ENCODE measurements at regions not wholly inside any gene's neighbourhood (a gene's known extent, or its start where the extent isn't known, plus 50 kb on each side); places are given as distances from the start of the nearest gene placed in this dataset.
A peak's percentile ranks its signal among the peaks of the same experiment; 100 is the strongest.

- no peak for ATAC-seq (ENCODE audit: insufficient read depth, low FRiP score)
- Histone ChIP-seq H3K9ac (ENCODE audit: insufficient read depth in 1 of 2, low read length in 2 of 2) (no peak overlapping the region), H3K27me3 (ENCODE audit: control insufficient read depth in 3 of 3, insufficient read depth in 3 of 3, low read length in 2 of 3) (no peaks in the 10 kb centered on the region), H3K27ac (ENCODE audit: low read depth in 1 of 2, low read length in 1 of 2) (no peak overlapping the region), H3K4me3 (no peak overlapping the region), H3K4me1 (ENCODE audit: control insufficient read depth in 5 of 5, insufficient read depth in 5 of 5, low read length in 5 of 5) (peaks cover 0 to 11% (median 0%) of the 10 kb centered on the region in 5 donors), H3K36me3 (ENCODE audit: control insufficient read depth in 4 of 4, insufficient read depth in 4 of 4, low read length in 4 of 4) (no peaks in the 10 kb centered on the region), H3K9me3 (ENCODE audit: control insufficient read depth in 4 of 4, insufficient read depth in 3 of 4, low read length in 3 of 4) (peaks cover 0 to 3% (median 0%) of the 10 kb centered on the region in 4 donors)
- 25 to 44% methylated on average over 2 of the region's 2 CpGs for WGBS, 2 donors
- peak in 1 of 3 donors; percentile 2 for DNase-seq
- TF ChIP-seq CTCF (IDR thresholded peaks at IDR 0.05; ENCODE audit: control extremely low read depth, extremely low read depth): no peak
Observed at GRCh38 chr4:181661923-181662322, 581.3 kb upstream of the TENM3 start.

GRCh38 chr4:181662383-181662782 is 580.8 kb upstream of the TENM3 start:
- ATAC-seq (ENCODE audit: insufficient read depth, low FRiP score) (no peak), DNase-seq (peak; percentile 38 to 46 (median 41))
- no peak for TF ChIP-seq CTCF (IDR thresholded peaks at IDR 0.05; ENCODE audit: control extremely low read depth, extremely low read depth)
- Histone ChIP-seq H3K27me3 (ENCODE audit: control insufficient read depth in 3 of 3, insufficient read depth in 3 of 3, low read length in 2 of 3) (no peaks in the 10 kb centered on the region), H3K9ac (ENCODE audit: insufficient read depth in 1 of 2, low read length in 2 of 2) (no peak overlapping the region), H3K4me3 (no peak overlapping the region), H3K4me1 (ENCODE audit: control insufficient read depth in 5 of 5, insufficient read depth in 5 of 5, low read length in 5 of 5) (peaks cover 0 to 11% (median 0%) of the 10 kb centered on the region in 5 donors), H3K27ac (ENCODE audit: low read depth in 1 of 2, low read length in 1 of 2) (no peak overlapping the region), H3K9me3 (ENCODE audit: control insufficient read depth in 4 of 4, insufficient read depth in 3 of 4, low read length in 3 of 4) (peaks cover 0 to 3% (median 0%) of the 10 kb centered on the region in 4 donors), H3K36me3 (ENCODE audit: control insufficient read depth in 4 of 4, insufficient read depth in 4 of 4, low read length in 4 of 4) (no peaks in the 10 kb centered on the region)
- 33 to 60% methylated on average over 3 of the region's 3 CpGs for WGBS, 2 donors

- H3K4me3 ChIP-seq: no peak overlapping the region
- H3K9ac ChIP-seq (ENCODE audit: insufficient read depth in 1 of 2, low read length in 2 of 2): no peak overlapping the region
- 85 to 86% methylated on average over 2 of the region's 2 CpGs for whole genome bisulfite sequencing, 2 donors
- H3K27ac ChIP-seq (ENCODE audit: low read depth in 1 of 2, low read length in 1 of 2): no peak overlapping the region
- H3K4me1 ChIP-seq (ENCODE audit: control insufficient read depth in 5 of 5, insufficient read depth in 5 of 5, low read length in 5 of 5): no peaks in the 10 kb centered on the region
- no peaks in the 10 kb centered on the region for H3K36me3 ChIP-seq (ENCODE audit: control insufficient read depth in 4 of 4, insufficient read depth in 4 of 4, low read length in 4 of 4)
- H3K27me3 ChIP-seq (ENCODE audit: control insufficient read depth in 3 of 3, insufficient read depth in 3 of 3, low read length in 2 of 3): no peaks in the 10 kb centered on the region
- ATAC-seq (ENCODE audit: insufficient read depth, low FRiP score) (no peak), DNase-seq (no peak)
- TF ChIP-seq CTCF (IDR thresholded peaks at IDR 0.05; ENCODE audit: control extremely low read depth, extremely low read depth): no peak
- H3K9me3 ChIP-seq (ENCODE audit: control insufficient read depth in 4 of 4, insufficient read depth in 3 of 4, low read length in 3 of 4): peaks cover 0 to 2% (median 0%) of the 10 kb centered on the region in 4 donors
Observed at GRCh38 chr4:181670506-181670905, 572.7 kb upstream of the TENM3 start.

GRCh38 chr4:181671672-181672071 is 571.5 kb upstream of the TENM3 start:
- TF ChIP-seq CTCF (IDR thresholded peaks at IDR 0.05; ENCODE audit: control extremely low read depth, extremely low read depth): no peak
- H3K4me1 ChIP-seq (ENCODE audit: control insufficient read depth in 5 of 5, insufficient read depth in 5 of 5, low read length in 5 of 5): no peaks in the 10 kb centered on the region
- H3K36me3 ChIP-seq (ENCODE audit: control insufficient read depth in 4 of 4, insufficient read depth in 4 of 4, low read length in 4 of 4): no peaks in the 10 kb centered on the region
- ATAC-seq (ENCODE audit: insufficient read depth, low FRiP score) (no peak), DNase-seq (no peak)
- no peak overlapping the region for H3K27ac ChIP-seq (ENCODE audit: low read depth in 1 of 2, low read length in 1 of 2)
- no peak overlapping the region for H3K4me3 ChIP-seq
- no peak overlapping the region for H3K9ac ChIP-seq (ENCODE audit: insufficient read depth in 1 of 2, low read length in 2 of 2)
- no peaks in the 10 kb centered on the region for H3K27me3 ChIP-seq (ENCODE audit: control insufficient read depth in 3 of 3, insufficient read depth in 3 of 3, low read length in 2 of 3)
- WGBS, 2 donors: 90 to 92% methylated on average over 2 of the region's 2 CpGs
- H3K9me3 ChIP-seq (ENCODE audit: control insufficient read depth in 4 of 4, insufficient read depth in 3 of 4, low read length in 3 of 4): peaks cover 0 to 2% (median 0%) of the 10 kb centered on the region in 4 donors
